Transverse colon (tissue), 4 donors: ENCODE measurements at regions not wholly inside any gene's neighbourhood (a gene's known extent, or its start where the extent isn't known, plus 50 kb on each side); places are given as distances from the start of the nearest gene placed in this dataset.

Experiments
- DNase-seq: peaks from one replicate; pipeline ENCODE4 v3.0.0-alpha.2; 2019
- H3K27ac ChIP-seq, 4 donors: fragments of 200-600 bp; sonication (generic); 2 replicates each; pipeline ENCODE4 v1.5.1; 2016 to 2018; ENCODE audit warnings: inconsistent platforms in 4 of 4
- H3K27me3 ChIP-seq: fragments of 200-600 bp; sonication (generic); 2 replicates; pipeline ENCODE4 v1.5.1; 2017; ENCODE audit warnings: inconsistent platforms
- H3K36me3 ChIP-seq, 4 donors: fragments of 200-600 bp; sonication (generic); 2 replicates each; pipeline ENCODE4 v1.5.1; 2017 to 2019; ENCODE audit warnings: inconsistent platforms in 4 of 4
- H3K4me1 ChIP-seq, 4 donors: fragments of 200-600 bp; sonication (generic); 2 replicates each; pipeline ENCODE4 v1.5.1; 2017 to 2020; ENCODE audit warnings: inconsistent platforms in 4 of 4
- H3K4me3 ChIP-seq, 4 donors: fragments of 200-600 bp; sonication (generic); 1 replicate in 1 of 4; 2 replicates in 3 of 4; pipeline versions ENCODE4 v1.5.1 to v1.6.1; 2017 to 2019; ENCODE audit warnings: inconsistent platforms in 4 of 4
- H3K9me3 ChIP-seq, 2 donors: fragments of 200-600 bp; sonication (generic); 2 replicates each; pipeline ENCODE4 v1.5.1; 2017 to 2019; ENCODE audit warnings: inconsistent platforms in 2 of 2
- EP300 ChIP-seq: sonication (generic); formaldehyde crosslinking; IDR thresholded peaks from one replicate; pipeline ENCODE4 v1.6.1; 2017; ENCODE audit warnings: antibody characterized with exemption, low read depth
- POLR2A ChIP-seq: fragments of 450-650 bp; IDR thresholded peaks from one replicate; pipeline ENCODE4 v1.6.1; 2016; ENCODE audit warnings: antibody characterized with exemption, mild to moderate bottlenecking, moderate library complexity
- POLR2AphosphoS5 ChIP-seq, 3 donors: sonication (generic); formaldehyde crosslinking; IDR thresholded peaks; one replicate each; pipeline ENCODE4 v1.6.1; 2016; ENCODE audit warnings: antibody characterized with exemption in 3 of 3
- WGBS, 2 donors: methylation state at CpG; one replicate each; pipeline ENCODE4 v1.1.5; 2018; ENCODE audit warnings: low coverage in 1 of 2; 5-methylcytosine and 5-hydroxymethylcytosine counted together
- in situ Hi-C, 4 donors: fragments of 200-750 bp; cut with MboI; loops; one replicate each; pipeline versions ENCODE4 v1.15.0 to v1.15.1; 2017; ENCODE audit warnings: low sequenced_read_pairs in 3 of 4, low pct_ligation_motif_present in 1 of 4, low pct_unique_long_range_greater_than_20kb in 1 of 4
- intact Hi-C: fragments of 100-400 bp; cut with DNase I; formaldehyde crosslinking; loops from one replicate; pipeline ENCODE4 v1.15.1; 2023; ENCODE audit warnings: low total_unique reads
- TF ChIP-seq, protein P1 (sequence below), 5 experiments: fragments of 200-600 bp in 3 of 5; fragments of 450-650 bp in 2 of 5; sonication (generic) in 3 of 5; IDR thresholded peaks; 1 replicate in 2 of 5; 2 replicates in 3 of 5; pipeline ENCODE4 v1.5.1; 2016 to 2017; ENCODE audit warnings: antibody characterized with exemption in 5 of 5, inconsistent platforms in 3 of 5, mild to moderate bottlenecking in 2 of 5, moderate library complexity in 1 of 5

DNA sequence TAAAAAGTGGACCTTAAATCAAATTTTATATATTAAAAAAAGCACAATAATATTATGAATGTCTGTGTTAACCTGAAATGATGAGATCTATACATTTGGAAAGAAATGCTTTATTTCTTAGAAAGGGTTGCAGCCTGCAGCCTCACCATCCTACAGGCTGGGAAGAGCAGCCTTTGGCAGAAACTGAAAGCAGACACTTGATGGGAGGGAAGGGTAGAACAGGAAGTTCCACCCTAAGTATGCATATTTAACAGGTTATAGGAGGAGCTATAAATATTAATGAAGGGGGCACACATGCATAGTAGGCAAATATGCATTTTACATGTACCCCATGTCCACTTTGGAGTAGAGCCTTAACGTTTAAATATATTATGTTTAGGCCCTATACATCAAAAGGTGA is 498.0 kb downstream of the FLRT2 start:
- in situ Hi-C loops (no loop called here), intact Hi-C loops (no loop called here)
- H3K4me3 ChIP-seq = no peak overlapping the region
- WGBS, 2 donors = 84% methylated on average over 1 of the region's 1 CpG; no CpG with 5 or more reads in 1 of the 2 donors
- peaks cover 0 to 4% of the 10 kb centered on the region in 2 donors for H3K9me3 ChIP-seq
- H3K27me3 ChIP-seq = no peaks in the 10 kb centered on the region
- TF ChIP-seq, protein P1, sequence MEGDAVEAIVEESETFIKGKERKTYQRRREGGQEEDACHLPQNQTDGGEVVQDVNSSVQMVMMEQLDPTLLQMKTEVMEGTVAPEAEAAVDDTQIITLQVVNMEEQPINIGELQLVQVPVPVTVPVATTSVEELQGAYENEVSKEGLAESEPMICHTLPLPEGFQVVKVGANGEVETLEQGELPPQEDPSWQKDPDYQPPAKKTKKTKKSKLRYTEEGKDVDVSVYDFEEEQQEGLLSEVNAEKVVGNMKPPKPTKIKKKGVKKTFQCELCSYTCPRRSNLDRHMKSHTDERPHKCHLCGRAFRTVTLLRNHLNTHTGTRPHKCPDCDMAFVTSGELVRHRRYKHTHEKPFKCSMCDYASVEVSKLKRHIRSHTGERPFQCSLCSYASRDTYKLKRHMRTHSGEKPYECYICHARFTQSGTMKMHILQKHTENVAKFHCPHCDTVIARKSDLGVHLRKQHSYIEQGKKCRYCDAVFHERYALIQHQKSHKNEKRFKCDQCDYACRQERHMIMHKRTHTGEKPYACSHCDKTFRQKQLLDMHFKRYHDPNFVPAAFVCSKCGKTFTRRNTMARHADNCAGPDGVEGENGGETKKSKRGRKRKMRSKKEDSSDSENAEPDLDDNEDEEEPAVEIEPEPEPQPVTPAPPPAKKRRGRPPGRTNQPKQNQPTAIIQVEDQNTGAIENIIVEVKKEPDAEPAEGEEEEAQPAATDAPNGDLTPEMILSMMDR (IDR thresholded peaks at IDR 0.05) = no peak
- TF ChIP-seq POLR2A (no peak), POLR2AphosphoS5 (IDR thresholded peaks at IDR 0.05) (no peak), EP300 (no peak)
- H3K27ac ChIP-seq = no peak overlapping the region
- H3K36me3 ChIP-seq = no peaks in the 10 kb centered on the region
- H3K4me1 ChIP-seq = no peaks in the 10 kb centered on the region
- no peak for DNase-seq

DNA sequence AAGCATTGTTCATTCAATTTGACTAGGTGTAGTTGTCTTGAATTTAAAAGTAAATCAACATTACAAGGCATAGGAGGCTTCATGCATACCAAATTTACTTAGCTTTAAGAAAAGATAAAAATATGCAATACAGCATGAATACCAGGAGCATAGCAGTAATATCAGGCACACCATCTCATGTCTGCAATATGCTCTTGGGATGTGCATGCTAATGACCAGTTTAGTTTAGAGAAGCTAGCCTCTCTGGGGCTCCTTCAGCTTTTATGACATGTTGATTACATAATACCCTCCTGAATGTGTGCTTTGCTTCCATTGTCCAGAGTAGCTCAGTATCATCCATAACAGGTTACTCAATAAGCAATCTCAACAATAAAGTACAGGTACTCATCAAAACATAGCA is 497.2 kb downstream of the FLRT2 start:
- in situ Hi-C loops = no loop called here
- Histone ChIP-seq H3K4me3 (no peak overlapping the region), H3K27ac (no peak overlapping the region), H3K36me3 (no peaks in the 10 kb centered on the region), H3K27me3 (no peaks in the 10 kb centered on the region), H3K4me1 (no peaks in the 10 kb centered on the region), H3K9me3 (peaks cover 0 to 4% of the 10 kb centered on the region in 2 donors)
- TF ChIP-seq POLR2A (no peak), EP300 (no peak), POLR2AphosphoS5 (IDR thresholded peaks at IDR 0.05) (no peak)
- TF ChIP-seq, protein P1 (IDR thresholded peaks at IDR 0.05) = no peak
- intact Hi-C loops = no loop called here
- no peak for DNase-seq

DNA sequence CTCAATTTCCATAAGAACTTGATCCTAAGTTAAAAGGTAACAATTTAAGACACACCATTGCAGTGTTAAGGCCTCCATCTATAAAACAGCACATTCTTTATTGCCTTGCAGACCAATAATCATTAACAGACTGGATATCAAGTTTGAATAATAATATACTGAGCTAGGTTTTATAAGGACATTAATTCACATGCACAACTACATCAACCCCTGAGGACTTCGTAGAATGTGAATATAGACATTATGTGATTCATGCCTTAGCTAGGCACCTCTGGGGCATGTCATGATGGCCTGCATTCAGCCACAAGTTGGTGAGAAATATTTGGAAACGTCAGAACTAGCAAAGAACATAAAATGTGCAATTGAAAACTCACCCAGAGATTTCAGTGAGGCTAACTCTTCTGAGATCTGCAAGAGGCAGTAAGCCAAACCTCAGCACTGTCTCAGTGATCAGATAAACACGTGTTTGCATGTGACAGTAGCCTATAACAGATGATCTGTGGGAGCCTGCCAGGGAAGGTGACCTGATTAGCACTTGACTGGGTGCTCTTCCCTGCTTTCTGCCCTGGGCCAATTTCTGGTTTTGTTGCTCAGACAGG is 492.2 kb downstream of the FLRT2 start:
- no peaks in the 10 kb centered on the region for H3K27me3 ChIP-seq
- no peak for TF ChIP-seq EP300
- TF ChIP-seq, protein P1 (IDR thresholded peaks at IDR 0.05) = no peak
- TF ChIP-seq POLR2AphosphoS5 (IDR thresholded peaks at IDR 0.05) = no peak
- no peak for TF ChIP-seq POLR2A
- peaks cover 0 to 4% of the 10 kb centered on the region in 2 donors for H3K9me3 ChIP-seq
- no peak overlapping the region for H3K27ac ChIP-seq
- WGBS, 2 donors = 40 to 53% methylated on average over 2 to 3 of the region's 3 CpGs
- H3K4me1 ChIP-seq = no peaks in the 10 kb centered on the region
- in situ Hi-C loops = no loop called here
- intact Hi-C loops = no loop called here
- no peaks in the 10 kb centered on the region for H3K36me3 ChIP-seq
- no peak overlapping the region for H3K4me3 ChIP-seq
- no peak for DNase-seq

DNA sequence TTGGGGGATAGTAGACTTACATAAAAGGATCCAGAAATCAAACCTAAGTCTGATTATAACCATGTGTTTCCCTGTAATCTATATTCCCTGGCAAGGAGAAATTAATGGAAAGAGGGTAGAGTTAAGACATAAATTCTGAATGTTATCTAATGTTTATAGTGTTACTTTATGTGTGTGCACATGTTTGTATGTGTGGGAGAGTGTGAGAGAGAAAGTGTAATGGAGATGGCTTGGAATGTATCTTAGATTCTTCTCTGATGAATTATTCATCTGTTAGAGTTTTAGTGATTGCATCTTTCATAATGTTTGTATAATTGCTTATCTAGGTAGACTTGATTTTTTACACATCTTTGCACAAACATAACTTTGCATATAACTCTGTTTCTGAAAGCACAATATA is 490.9 kb downstream of the FLRT2 start:
- H3K9me3 ChIP-seq = peaks cover 0 to 4% of the 10 kb centered on the region in 2 donors
- TF ChIP-seq EP300 (no peak), POLR2A (no peak), POLR2AphosphoS5 (IDR thresholded peaks at IDR 0.05) (no peak)
- TF ChIP-seq, protein P1 (IDR thresholded peaks at IDR 0.05) = no peak
- in situ Hi-C loops (no loop called here), intact Hi-C loops (no loop called here)
- H3K36me3 ChIP-seq = no peaks in the 10 kb centered on the region
- no peak for DNase-seq
- H3K4me1 ChIP-seq = no peaks in the 10 kb centered on the region
- H3K27ac ChIP-seq = no peak overlapping the region
- no peaks in the 10 kb centered on the region for H3K27me3 ChIP-seq
- no peak overlapping the region for H3K4me3 ChIP-seq
